ENCODE measurements at regions not wholly inside any gene's neighbourhood (a gene's known extent, or its start where the extent isn't known, plus 50 kb on each side); places are given as distances from the start of the nearest gene placed in this dataset.
A peak's percentile ranks its signal among the peaks of the same experiment; 100 is the strongest.

DNA sequence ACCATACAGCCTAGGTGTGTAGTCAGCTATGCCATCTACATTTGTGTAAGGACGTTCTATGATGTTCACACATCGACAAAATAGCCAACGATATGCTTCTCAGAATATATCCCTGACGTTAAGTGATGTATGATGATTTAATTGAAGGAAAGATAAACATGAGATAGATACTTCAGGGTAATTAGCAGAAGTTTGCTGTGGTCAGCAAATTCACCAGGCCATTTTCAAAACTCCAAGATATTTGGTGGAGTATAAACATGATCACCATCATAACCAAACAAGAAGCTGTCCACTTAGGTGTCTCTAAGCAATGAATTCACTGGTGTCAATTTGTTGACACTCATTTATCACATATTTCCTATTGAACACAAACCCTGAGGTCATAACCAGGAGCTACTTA is 885.6 kb upstream of the NR2F2 start:
- DNase-seq (ENCODE audit: low read depth in 2 of 2) = no peak

- no peak for DNase-seq (ENCODE audit: low read depth in 2 of 2)
Observed at GRCh38 chr15:95446854-95447253, 883.6 kb upstream of the NR2F2 start.

- no peak for DNase-seq (ENCODE audit: low read depth in 2 of 2)
Observed at GRCh38 chr15:95447486-95447885, 883.0 kb upstream of the NR2F2 start.

DNA sequence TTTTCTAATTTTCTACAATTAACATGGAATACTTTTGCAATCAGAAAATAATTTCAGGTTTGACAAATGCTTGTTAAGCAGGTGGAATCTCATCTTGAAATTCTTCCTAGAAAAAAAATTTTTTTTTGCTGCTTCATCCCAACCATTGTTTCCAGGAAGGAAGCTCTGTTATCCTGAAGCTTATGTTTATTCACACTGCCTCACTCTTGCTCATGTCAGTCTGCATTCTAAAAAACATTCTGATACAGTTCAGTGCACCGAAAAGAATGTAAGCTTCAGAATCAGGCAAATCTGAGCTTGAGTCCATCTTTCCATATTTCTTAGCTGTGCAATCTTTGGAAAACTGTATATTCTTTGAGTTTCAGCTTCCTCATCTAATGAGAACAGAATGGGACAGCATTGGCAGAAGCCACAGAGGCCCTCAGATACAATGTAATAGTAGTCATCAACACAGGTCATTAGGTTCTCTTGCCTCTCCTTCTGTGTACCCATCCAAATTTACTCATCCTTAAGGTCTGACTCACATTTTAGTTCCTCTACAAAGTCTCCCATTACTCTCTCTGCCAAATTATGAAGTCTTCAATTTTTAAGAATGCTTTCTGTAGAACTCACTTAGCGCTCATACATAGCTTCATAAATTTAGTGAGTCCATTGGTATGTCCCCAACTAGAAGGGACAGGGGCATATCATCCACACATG is 881.8 kb upstream of the NR2F2 start:
- DNase-seq (ENCODE audit: low read depth in 2 of 2) = no peak

- no peak for DNase-seq (ENCODE audit: low read depth in 2 of 2)
Observed at GRCh38 chr15:95449230-95449628, 881.3 kb upstream of the NR2F2 start.

- DNase-seq (ENCODE audit: low read depth in 2 of 2) = no peak
Observed at GRCh38 chr15:95450413-95450812, 880.1 kb upstream of the NR2F2 start.

DNA sequence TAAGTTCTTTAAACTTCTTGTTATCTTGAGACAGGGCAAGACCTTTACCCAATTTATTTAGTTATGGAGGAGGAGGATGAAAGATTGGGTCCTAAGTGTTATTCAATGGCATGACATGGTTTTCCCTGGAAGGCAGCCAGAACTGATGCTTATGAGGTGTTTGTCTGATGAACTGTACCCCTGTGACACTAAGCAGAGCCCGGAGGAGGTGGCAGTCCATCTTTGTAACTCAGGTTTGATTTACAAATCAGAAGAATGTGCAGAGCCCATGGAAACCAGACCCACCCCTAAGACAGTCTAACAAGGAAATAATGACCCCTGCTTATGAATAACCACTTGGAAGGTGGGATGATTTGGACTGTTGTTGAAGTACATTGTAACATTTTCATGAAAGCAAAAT is 878.6 kb upstream of the NR2F2 start:
- no peak for DNase-seq (ENCODE audit: low read depth in 2 of 2)

- DNase-seq (ENCODE audit: low read depth in 2 of 2) = no peak
Observed at GRCh38 chr15:95454403-95455262, 875.9 kb upstream of the NR2F2 start.

DNA sequence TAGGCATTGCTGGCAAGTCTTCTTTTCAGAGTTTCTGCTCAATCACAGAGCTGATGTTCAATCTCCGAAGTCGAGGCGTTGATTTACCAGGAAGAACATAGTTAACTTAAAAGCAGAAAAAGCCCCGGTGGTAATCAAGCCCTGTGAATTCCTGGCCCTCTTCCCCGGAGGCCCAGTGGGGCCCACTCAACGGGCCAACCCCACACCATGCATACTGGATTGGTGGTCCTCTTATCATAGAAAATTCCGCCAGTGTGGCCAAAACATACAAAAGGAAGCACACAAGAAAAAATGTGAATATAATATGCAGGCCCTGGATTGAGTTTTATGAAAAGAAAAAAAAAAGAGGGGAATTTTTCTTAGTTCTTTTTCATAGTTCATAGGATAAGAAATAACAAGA is 873.0 kb upstream of the NR2F2 start:
- no peak for DNase-seq (ENCODE audit: low read depth in 2 of 2)

DNA sequence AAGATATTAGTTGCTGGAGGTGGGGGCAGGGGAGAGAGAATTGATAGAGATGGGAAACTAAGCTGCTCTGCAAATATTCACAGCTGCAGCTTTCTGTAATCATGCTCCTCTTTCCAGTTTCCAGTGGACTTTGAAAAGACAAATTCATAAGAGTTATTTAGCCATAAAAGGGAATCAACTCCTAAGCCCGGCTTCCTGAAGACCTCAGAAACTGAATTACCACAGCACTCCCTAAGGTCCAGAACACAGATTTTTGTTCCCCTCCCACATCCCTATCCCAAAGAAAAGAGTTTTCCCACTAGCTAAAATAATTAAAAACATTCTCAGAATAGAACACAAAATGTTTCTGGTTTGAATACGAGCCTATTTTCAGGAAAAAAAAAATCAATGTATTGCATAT is 871.8 kb upstream of the NR2F2 start:
- peak; percentile 28 to 42 for DNase-seq (ENCODE audit: low read depth in 2 of 2)

GRCh38 chr15:95459273-95459672 is 871.2 kb upstream of the NR2F2 start:
- no peak for DNase-seq (ENCODE audit: low read depth in 2 of 2)

DNA sequence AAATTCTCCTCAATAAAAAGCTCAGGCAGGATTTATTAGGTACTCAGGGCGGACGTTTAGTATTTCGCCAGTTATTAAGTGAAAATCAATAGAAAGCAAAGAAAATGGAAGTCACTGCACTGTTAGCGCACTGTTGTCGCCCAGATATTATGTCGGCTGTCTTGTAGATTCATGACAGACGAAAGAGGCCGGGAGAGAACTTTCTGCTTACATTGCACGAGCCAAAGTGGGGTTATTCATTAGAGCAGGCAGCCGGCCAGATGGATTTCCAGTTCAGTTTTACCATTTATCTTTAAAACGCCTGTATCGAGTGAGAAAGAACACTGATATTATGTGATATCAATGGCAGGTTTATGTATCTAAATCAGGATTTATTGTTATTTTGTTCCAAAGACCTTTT is 866.0 kb upstream of the NR2F2 start:
- no peak for DNase-seq (ENCODE audit: low read depth in 2 of 2)

DNA sequence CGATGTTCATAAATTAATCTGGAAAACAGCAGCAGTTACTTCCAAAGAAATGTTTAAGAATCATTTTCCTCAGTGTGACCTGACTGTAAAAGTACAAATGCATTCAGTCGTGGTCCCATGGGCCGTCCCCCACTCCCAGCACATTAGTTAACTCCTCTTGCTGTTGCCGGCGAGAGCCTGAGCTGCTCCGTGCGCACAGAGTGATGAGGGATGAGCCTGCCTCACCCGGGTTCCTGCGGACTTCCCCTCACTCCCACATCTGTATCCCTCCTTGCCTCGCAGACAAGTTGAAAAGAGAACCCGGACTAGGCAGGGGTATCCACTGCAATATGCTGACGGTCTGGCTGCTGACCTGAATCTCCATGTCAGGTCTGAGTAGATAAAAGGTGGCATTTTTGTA is 861.7 kb upstream of the NR2F2 start:
- DNase-seq (ENCODE audit: low read depth in 2 of 2) = no peak

GRCh38 chr15:95469496-95470000 is 861.0 kb upstream of the NR2F2 start:
- no peak for DNase-seq (ENCODE audit: low read depth in 2 of 2)

DNA sequence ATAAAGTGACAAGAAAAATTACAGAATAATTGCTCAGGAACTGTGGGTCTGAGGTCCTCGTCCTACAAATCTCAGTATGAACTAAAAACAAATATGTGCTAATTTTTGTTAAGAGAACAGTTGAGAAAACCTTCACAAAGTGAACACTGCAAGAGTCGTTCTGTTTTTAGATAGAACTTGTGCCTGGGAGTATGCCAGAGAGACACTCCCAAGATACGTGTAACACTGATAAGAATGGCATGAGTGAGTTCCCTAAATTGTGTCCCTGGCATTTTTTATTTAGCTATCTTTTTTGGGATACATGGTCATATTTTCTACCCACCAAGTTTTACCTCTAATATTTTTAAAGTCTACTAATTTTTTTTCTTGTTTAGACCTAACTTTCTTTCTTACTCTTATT is 860.0 kb upstream of the NR2F2 start:
- DNase-seq (ENCODE audit: low read depth in 2 of 2) = no peak

DNA sequence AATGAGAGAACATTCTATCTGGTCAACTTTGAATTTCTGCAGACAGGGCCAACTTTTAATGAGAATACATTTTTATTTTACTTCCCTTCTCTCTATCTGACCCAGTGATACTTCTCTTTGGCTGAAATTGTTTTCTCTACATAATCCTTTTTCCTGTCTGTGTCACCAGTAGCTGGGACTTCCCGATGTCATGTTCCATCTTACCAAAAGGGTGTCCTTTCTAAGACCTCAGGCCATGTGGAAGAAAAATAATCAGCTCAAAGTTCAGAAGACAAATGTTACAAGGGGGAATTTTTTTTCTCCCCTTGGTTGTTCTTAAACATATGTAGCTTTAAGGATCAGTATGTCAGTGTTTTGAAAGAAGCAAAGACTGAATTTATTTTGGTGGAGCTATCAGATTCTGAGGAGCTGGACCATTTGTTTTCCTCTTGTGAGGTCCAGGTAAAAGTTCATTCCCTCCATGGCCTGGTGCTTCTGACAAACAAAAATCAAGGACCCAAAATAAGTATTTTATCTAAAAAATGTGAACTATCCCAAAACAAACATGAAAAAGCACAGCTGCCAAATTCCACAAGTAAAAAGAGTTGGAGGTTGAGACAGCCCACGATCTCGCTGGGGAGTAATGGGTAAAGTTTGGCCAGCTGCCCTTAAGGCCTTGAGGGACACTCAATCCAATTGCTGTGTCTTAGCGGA is 859.4 kb upstream of the NR2F2 start:
- DNase-seq (ENCODE audit: low read depth in 2 of 2) = no peak

DNA sequence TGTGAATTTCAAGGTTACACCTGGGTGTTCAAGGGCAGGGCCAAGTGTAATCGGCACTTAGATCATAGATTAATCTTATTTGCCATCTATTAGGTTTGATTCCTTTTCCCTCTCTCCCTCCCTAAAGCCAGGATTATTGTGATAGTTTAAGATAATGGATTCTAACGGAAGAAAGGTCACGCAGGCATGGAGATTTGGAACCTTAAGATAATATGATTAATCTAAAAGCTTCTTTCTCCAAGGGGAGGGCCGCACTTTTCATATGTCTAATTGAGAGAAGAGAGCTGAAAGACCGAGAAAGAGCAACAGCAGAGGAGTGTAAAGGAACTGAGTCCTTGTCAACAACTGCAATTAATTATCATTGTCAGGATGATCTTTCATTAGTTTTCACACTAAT is 858.8 kb upstream of the NR2F2 start:
- no peak for DNase-seq (ENCODE audit: low read depth in 2 of 2)

GRCh38 chr15:95475067-95475466 is 855.4 kb upstream of the NR2F2 start:
- DNase-seq (ENCODE audit: low read depth in 2 of 2) = no peak

- no peak for DNase-seq (ENCODE audit: low read depth in 2 of 2)
Observed at GRCh38 chr15:95479308-95479707, 851.2 kb upstream of the NR2F2 start.

- no peak for DNase-seq (ENCODE audit: low read depth in 2 of 2)
Observed at GRCh38 chr15:95485367-95485766, 845.1 kb upstream of the NR2F2 start.

DNA sequence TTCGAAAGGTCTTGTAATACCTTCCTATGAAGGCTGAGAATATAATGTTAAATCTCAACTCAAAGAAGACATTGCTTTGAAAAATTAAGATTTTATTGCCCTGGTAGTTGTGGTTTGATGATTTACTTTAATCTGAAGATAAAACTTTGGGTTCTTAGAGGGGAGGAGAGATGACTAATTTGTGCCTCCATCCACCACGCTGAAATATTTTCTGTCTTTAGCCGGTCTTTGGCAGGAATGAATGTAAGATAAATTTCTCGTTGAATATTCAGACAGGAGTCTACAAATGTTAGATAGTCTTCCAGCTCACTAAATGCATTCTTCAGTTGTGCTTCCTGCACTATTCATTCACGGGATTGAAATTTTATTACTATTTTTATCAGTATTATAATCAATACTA is 844.3 kb upstream of the NR2F2 start:
- no peak for DNase-seq (ENCODE audit: low read depth in 2 of 2)

DNA sequence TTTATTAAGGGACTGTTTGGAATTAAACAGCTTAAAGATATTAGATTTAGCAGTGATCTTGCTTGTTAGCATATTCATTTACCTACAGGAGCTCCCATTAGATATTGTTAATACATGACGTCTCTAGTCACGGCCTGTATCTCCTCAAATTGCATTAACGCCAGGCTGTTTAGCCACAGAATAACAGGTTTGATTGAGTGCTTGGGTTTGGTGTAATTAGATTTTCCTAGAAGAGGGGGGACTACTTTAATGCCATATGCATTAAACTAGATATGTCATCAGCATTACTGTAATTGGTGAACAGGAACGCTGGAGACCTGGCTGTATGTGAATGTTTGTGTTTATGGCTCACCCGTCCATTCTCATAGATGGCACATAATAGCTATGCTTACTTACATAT is 841.4 kb upstream of the NR2F2 start:
- no peak for DNase-seq (ENCODE audit: low read depth in 2 of 2)
